ENCODE measurements at regions not wholly inside any gene's neighbourhood (a gene's known extent, or its start where the extent isn't known, plus 50 kb on each side); places are given as distances from the start of the nearest gene placed in this dataset.

GRCh38 chr3:117252208-117252607, 542.6 kb downstream of the TUSC7 start:
- CTCF ChIA-PET = interaction anchor here (1.7 kb wide), 1 partner anchor 37 kb away, joined by 3 read pairs; no protein-coding TSS in a partner anchor
- peaks cover 0 to 7% of the 10 kb centered on the region in 2 experiments; a peak in 2 of 4 replicates for H3K4me1 ChIP-seq (ENCODE audit: control insufficient read depth in 1 of 2, insufficient read depth in 2 of 2, low read depth in 1 of 2, low read length in 1 of 2)
- H3K9ac ChIP-seq = no peak overlapping the region
- no peaks in the 10 kb centered on the region for H3K36me3 ChIP-seq (replicated peaks in 1 of 2; ENCODE audit: control insufficient read depth in 1 of 2, insufficient read depth in 2 of 2, low read length in 1 of 2)
- no peaks in the 10 kb centered on the region for H3K79me2 ChIP-seq (ENCODE audit: insufficient read depth)
- H3K9me2 ChIP-seq = no peaks in the 10 kb centered on the region
- no peak overlapping the region for H2AFZ ChIP-seq (ENCODE audit: low read depth)
- no peaks in the 10 kb centered on the region for H3K27me3 ChIP-seq (ENCODE audit: insufficient read depth)
- no peaks in the 10 kb centered on the region for H3K9me3 ChIP-seq
- H3K4me3 ChIP-seq (ENCODE audit: low read depth in 2 of 2, low read length in 1 of 2) = no peak overlapping the region
- H3K27ac ChIP-seq (ENCODE audit: low read depth in 2 of 2, low read length in 1 of 2) = no peak overlapping the region
- DNase-seq = no peak
- H4K20me1 ChIP-seq (ENCODE audit: insufficient read depth) = no peaks in the 10 kb centered on the region
- no peak overlapping the region for H3K4me2 ChIP-seq
- POLR2A ChIA-PET = no interaction called here
- no peaks in the 10 kb centered on the region for H3F3A ChIP-seq (replicated peaks; ENCODE audit: insufficient read depth)
- TF ChIP-seq GABPA (IDR thresholded peaks at IDR 0.05; ENCODE audit: low read depth) (no peak), TCF12 (IDR thresholded peaks at IDR 0.05) (no peak), TAF1 (IDR thresholded peaks at IDR 0.05; ENCODE audit: borderline replicate concordance, low read depth, low read length) (no peak), NFIC (IDR thresholded peaks at IDR 0.05; ENCODE audit: borderline replicate concordance) (no peak), ZBTB33 (IDR thresholded peaks at IDR 0.05; ENCODE audit: borderline replicate concordance, low read depth) (no peak), CHD2 (IDR thresholded peaks at IDR 0.05; ENCODE audit: low read length, partially characterized antibody) (no peak), EZH2phosphoT487 (IDR thresholded peaks at IDR 0.05; ENCODE audit: borderline replicate concordance, low read depth) (no peak), PBX3 (IDR thresholded peaks at IDR 0.05) (no peak), JUND (IDR thresholded peaks at IDR 0.05) (no peak), MEF2A (IDR thresholded peaks at IDR 0.05; ENCODE audit: borderline replicate concordance, low read depth) (no peak), RAD21 (IDR thresholded peaks at IDR 0.05; ENCODE audit: low read length) (no peak), FOXJ3 (CRISPR knock-in tag; IDR thresholded peaks at IDR 0.05) (no peak), MXI1 (IDR thresholded peaks at IDR 0.05; ENCODE audit: low read depth, low read length) (no peak), USF1 (IDR thresholded peaks at IDR 0.05; ENCODE audit: borderline replicate concordance, low read depth) (no peak), RCOR1 (IDR thresholded peaks at IDR 0.05; ENCODE audit: low read length) (no peak), ELF1 (IDR thresholded peaks at IDR 0.05) (no peak), YY1 (IDR thresholded peaks at IDR 0.05; ENCODE audit: low read depth) (no peak), GATA2 (CRISPR knock-in tag; IDR thresholded peaks at IDR 0.05) (no peak), REST (IDR thresholded peaks at IDR 0.05; ENCODE audit: low read depth, low read length) (no peak)
- TF ChIP-seq, protein P1, sequence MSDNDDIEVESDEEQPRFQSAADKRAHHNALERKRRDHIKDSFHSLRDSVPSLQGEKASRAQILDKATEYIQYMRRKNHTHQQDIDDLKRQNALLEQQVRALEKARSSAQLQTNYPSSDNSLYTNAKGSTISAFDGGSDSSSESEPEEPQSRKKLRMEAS (IDR thresholded peaks at IDR 0.05; ENCODE audit: low read depth) = no peak
- WGBS (ENCODE audit: low lambda C conversion rate) = 58% methylated on average over 2 of the region's 2 CpGs
